Urinary bladder (tissue), 3 donors: ENCODE measurements at regions not wholly inside any gene's neighbourhood (a gene's known extent, or its start where the extent isn't known, plus 50 kb on each side); places are given as distances from the start of the nearest gene placed in this dataset.
"Not testable (repeated sequence)": the region's sequence is repeated elsewhere in the genome, so short reads cannot be mapped to it uniquely, and the experiment has no call there.

Experiments used
- DNase-seq: peaks from one replicate; pipeline ENCODE4 v3.0.0-alpha.2; 2015; ENCODE audit errors: extremely low spot score
- H3K27ac ChIP-seq: one replicate; pipeline ENCODE4 v1.5.1; 2013; ENCODE audit warnings: low read depth, mild to moderate bottlenecking, moderate library complexity
- H3K36me3 ChIP-seq: one replicate; pipeline ENCODE4 v1.6.1; 2013; ENCODE audit warnings: mild to moderate bottlenecking, moderate library complexity; ENCODE audit not compliant: insufficient read depth
- H3K4me1 ChIP-seq: one replicate; pipeline ENCODE4 v1.6.1; 2013; ENCODE audit warnings: mild to moderate bottlenecking, moderate library complexity; ENCODE audit not compliant: insufficient read depth
- H3K4me3 ChIP-seq: one replicate; pipeline ENCODE4 v1.5.1; 2013; ENCODE audit warnings: low read depth, low read length
- WGBS: extraction: QIAGEN DNeasy Blood & Tissue Kit; methylation state at CpG from one replicate; pipeline ENCODE4 v1.1.7; 2013; 5-methylcytosine and 5-hydroxymethylcytosine counted together
- donor health status: healthy with polysubstance abuse.
- donor health status: healthy.

DNA sequence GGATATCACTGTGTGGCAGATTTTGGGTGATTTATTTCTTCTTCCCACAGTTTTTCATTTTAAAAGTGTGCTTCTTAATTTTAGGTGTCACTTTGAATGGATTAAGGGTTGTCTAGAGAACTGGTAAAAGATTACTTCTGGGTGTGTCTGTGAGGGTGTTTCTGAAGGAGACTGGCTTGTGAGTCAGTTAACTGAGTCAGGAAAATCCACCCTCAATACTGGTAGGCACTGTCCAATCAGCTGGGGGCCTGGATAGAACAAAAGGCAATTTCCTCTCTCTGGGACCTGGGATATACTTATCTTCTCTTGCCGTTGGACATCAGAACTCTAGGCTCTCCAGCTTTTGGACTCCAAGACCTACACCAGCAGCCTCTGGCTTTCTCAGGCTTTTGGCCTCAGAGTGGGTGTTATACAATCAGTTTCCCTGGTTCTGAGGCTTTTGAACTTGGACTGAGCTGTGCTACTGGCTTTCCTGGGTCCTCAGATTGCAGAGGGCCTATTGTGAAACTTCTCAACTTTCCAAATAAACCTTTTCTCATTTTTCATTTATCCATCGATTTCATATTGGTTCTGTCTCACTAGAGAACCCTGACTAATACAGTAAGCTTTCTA is 413.1 kb downstream of the GBA3 start:
- Histone ChIP-seq H3K27ac (no peak overlapping the region), H3K4me3 (no peak overlapping the region)
- 81% methylated on average over 2 of the region's 2 CpGs for WGBS

GRCh38 chr4:23097251-23097650 is 404.5 kb downstream of the GBA3 start:
- WGBS, result 77% methylated on average over 6 of the region's 6 CpGs
- Histone ChIP-seq H3K36me3 (no peaks in the 10 kb centered on the region), H3K4me3 (no peak overlapping the region), H3K27ac (no peak overlapping the region), H3K4me1 (no peaks in the 10 kb centered on the region)
- DNase-seq, result no peak

More for the DNA sequence above, 413.1 kb downstream of the GBA3 start:
- Histone ChIP-seq H3K36me3 (no peaks in the 10 kb centered on the region), H3K4me1 (no peaks in the 10 kb centered on the region)
- DNase-seq, result no peak

GRCh38 chr4:23091711-23092110 is 399.0 kb downstream of the GBA3 start:
- Histone ChIP-seq H3K4me3 (no peak overlapping the region), H3K36me3 (no peaks in the 10 kb centered on the region), H3K27ac (no peak overlapping the region), H3K4me1 (no peaks in the 10 kb centered on the region)
- WGBS, result 47% methylated on average over 1 of the region's 1 CpG
- no peak for DNase-seq

DNA sequence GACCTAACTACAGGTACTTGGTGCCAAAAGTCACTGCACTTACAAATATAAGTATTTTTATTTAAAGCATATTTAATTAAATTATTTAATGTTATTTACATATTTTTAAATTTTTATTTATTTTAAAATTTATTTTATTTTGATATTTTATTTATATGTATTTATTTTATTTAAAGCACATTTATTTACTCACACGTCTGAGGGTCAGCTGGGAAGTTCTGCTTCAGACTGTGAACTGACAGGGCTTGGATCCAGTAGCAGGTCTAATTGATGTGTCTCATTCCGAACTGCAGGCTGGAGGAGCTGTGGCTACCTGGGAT is 392.5 kb downstream of the GBA3 start:
- no peaks in the 10 kb centered on the region for H3K36me3 ChIP-seq
- DNase-seq, result no peak
- 75% methylated on average over 2 of the region's 2 CpGs for WGBS
- no peaks in the 10 kb centered on the region for H3K4me1 ChIP-seq
- H3K27ac ChIP-seq, result no peak overlapping the region
- H3K4me3 ChIP-seq, result no peak overlapping the region

GRCh38 chr4:23084559-23085248 is 392.0 kb downstream of the GBA3 start:
- Histone ChIP-seq H3K36me3 (no peaks in the 10 kb centered on the region), H3K4me1 (no peaks in the 10 kb centered on the region), H3K4me3 (no peak overlapping the region), H3K27ac (no peak overlapping the region)
- WGBS, result 81% methylated on average over 3 of the region's 3 CpGs
- DNase-seq, result no peak

GRCh38 chr4:23083391-23083790 is 390.7 kb downstream of the GBA3 start:
- WGBS, result 59% methylated on average over 2 of the region's 2 CpGs
- no peaks in the 10 kb centered on the region for H3K36me3 ChIP-seq
- H3K4me3 ChIP-seq, result no peak overlapping the region
- DNase-seq, result no peak
- no peaks in the 10 kb centered on the region for H3K4me1 ChIP-seq
- no peak overlapping the region for H3K27ac ChIP-seq

- not testable (repeated sequence) for H3K4me3 ChIP-seq, DNase-seq, H3K27ac ChIP-seq, H3K36me3 ChIP-seq, H3K4me1 ChIP-seq
- WGBS, result 82% methylated on average over 2 of the region's 2 CpGs
Observed at GRCh38 chr4:23080171-23080570, 387.4 kb downstream of the GBA3 start.

DNA sequence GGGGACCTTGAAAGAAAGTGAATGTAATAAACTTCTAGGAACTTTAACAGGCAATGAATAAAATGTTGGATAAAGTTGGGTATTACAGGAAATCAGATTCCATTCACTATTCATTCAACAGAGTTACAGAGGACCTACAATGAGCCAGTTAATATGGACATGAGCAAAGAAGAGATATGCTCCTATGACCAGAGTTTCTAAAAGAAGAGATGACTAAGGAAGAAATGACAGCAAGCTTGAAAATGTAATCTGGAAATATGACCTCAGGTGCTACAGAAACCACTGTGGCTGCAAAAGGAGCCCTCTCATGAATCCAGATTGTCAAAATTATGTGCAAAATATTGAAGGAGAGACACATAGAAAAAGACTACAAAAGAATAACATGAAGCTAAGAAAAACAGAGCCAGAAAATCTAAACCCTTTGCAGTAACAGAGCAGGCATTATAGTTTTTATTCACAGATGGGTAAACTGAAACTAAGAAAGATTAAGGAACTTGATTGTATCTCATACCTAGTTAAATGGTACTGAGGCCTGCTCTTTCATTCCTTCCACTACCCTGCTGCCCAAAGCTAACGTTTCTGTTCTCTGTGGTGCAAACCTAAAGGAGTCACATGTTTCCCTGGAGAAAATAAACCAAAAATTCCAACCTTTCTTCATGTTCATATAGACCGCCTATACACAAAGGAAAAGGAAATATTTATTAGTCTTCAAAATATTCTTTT is 378.3 kb downstream of the GBA3 start:
- H3K4me1 ChIP-seq, result no peaks in the 10 kb centered on the region
- DNase-seq, result no peak
- H3K27ac ChIP-seq, result no peak overlapping the region
- no peak overlapping the region for H3K4me3 ChIP-seq
- 65% methylated on average over 2 of the region's 2 CpGs for WGBS
- no peaks in the 10 kb centered on the region for H3K36me3 ChIP-seq

DNA sequence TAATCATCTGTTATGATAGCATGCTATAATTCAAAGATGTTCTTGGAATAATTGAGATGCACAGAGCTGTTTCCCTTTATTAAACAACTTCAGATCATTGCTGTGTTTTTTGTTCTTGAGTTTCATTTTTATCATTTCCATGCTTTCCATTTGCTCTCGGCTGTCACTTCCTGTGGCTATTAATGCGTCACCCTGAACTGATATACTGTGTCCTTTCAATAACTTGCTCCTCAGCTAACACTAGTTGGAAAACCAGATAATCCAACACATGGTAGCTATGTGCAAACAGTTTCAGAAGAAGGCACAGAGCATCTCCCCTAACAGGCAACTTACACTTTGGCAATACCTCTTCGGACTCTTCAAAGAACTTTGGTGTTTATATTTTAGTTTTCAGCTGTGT is 376.0 kb downstream of the GBA3 start:
- H3K4me1 ChIP-seq, result no peaks in the 10 kb centered on the region
- H3K27ac ChIP-seq, result no peak overlapping the region
- WGBS, result 46% methylated on average over 3 of the region's 3 CpGs
- no peaks in the 10 kb centered on the region for H3K36me3 ChIP-seq
- H3K4me3 ChIP-seq, result no peak overlapping the region
- no peak for DNase-seq

DNA sequence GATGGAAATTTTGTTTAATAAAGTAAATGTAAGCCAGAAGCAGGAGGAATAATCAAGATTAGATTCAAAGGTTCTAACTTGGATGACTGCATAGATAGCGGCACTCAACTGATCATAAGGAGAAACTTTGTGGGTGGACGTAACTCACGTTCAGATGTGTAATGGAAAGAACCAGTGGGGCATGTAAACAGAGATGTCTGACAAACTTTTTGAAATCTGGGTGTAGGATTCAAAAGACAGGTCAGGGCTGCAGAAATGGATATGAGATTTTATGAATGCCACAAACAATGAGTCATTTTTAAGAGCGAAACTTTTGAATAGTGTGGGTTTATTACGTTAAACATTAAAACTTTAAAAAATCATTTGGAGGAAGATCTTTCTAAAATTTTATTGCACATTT is 375.6 kb downstream of the GBA3 start:
- no peak for DNase-seq
- Histone ChIP-seq H3K4me3 (no peak overlapping the region), H3K36me3 (no peaks in the 10 kb centered on the region), H3K4me1 (no peaks in the 10 kb centered on the region), H3K27ac (no peak overlapping the region)
- WGBS, result 87% methylated on average over 5 of the region's 5 CpGs

DNA sequence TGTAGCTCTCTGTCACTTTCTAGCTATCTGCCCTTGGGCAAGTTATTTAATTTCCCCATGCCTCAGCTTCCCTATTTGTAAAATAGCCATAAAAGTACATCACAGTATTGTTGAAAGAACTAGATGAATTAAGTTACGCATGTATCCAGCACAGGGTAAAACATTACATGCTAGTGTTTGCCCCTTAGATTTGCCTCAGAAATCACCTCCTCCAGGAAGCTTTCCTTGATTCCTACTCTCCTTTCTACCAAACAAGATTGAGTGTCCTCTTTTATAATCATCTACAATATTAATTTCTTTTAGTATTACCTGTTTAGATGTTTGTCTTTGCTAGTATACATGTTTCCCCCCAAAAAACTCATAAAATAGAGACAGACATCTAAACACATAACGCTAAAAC is 369.5 kb downstream of the GBA3 start:
- WGBS, result 88% methylated on average over 2 of the region's 2 CpGs
- Histone ChIP-seq H3K27ac (no peak overlapping the region), H3K36me3 (no peaks in the 10 kb centered on the region), H3K4me3 (no peak overlapping the region), H3K4me1 (no peaks in the 10 kb centered on the region)
- DNase-seq, result no peak

- H3K4me3 ChIP-seq, result no peak overlapping the region
- H3K36me3 ChIP-seq, result no peaks in the 10 kb centered on the region
- no peaks in the 10 kb centered on the region for H3K4me1 ChIP-seq
- 52% methylated on average over 3 of the region's 3 CpGs for WGBS
- H3K27ac ChIP-seq, result no peak overlapping the region
- DNase-seq, result no peak
Observed at GRCh38 chr4:23061431-23061830, 368.7 kb downstream of the GBA3 start.

DNA sequence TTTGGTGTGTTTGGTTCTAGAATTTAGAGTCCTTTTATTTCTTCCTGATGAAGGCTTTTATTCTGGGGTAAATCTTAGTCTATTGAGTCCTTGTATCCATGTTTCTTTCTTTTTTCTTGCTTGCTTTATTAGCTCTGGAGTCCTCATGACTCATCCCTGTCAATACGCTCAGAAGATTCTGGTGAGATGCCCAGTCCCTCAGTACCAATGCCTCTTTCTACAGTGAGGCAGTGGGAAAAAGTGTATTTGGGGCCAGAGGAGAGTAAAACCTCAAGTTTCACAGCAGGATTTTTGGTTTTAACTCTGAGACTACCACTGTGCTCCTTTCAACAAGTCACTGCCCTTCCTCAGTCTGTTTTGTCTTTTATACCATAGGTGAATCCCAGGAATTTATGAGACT is 368.0 kb downstream of the GBA3 start:
- H3K4me3 ChIP-seq, result no peak overlapping the region
- WGBS, result 78% methylated on average over 1 of the region's 1 CpG
- no peak for DNase-seq
- H3K4me1 ChIP-seq, result no peaks in the 10 kb centered on the region
- H3K27ac ChIP-seq, result no peak overlapping the region
- no peaks in the 10 kb centered on the region for H3K36me3 ChIP-seq

- H3K4me1 ChIP-seq, result no peaks in the 10 kb centered on the region
- no peak overlapping the region for H3K27ac ChIP-seq
- H3K36me3 ChIP-seq, result no peaks in the 10 kb centered on the region
- no peak for DNase-seq
- H3K4me3 ChIP-seq, result no peak overlapping the region
Observed at GRCh38 chr4:23058165-23058776, 365.5 kb downstream of the GBA3 start.
